ENCODE measurements at regions not wholly inside any gene's neighbourhood (a gene's known extent, or its start where the extent isn't known, plus 50 kb on each side); places are given as distances from the start of the nearest gene placed in this dataset.

GRCh38 chr4:29756966-29757365 is 963.2 kb upstream of the PCDH7 start:
- TF ChIP-seq CTCF (IDR thresholded peaks at IDR 0.05) (no peak), EZH2 (IDR thresholded peaks at IDR 0.05; ENCODE audit: borderline replicate concordance, insufficient read depth, low read depth, low read length, poor library complexity, severe bottlenecking) (no peak)
- Histone ChIP-seq H3K4me3 (ENCODE audit: control extremely low read depth in 1 of 5, extremely low read depth in 1 of 5, insufficient read depth in 1 of 5, low read depth in 2 of 5, low read length in 4 of 5) (no peak overlapping the region), H3K36me3 (replicated peaks in 1 of 2; ENCODE audit: control extremely low read depth in 1 of 2, control insufficient read depth in 1 of 2, extremely low read depth in 1 of 2, insufficient read depth in 2 of 2, low read length in 1 of 2) (no peaks in the 10 kb centered on the region), H3K9ac (ENCODE audit: low read length) (no peak overlapping the region), H3K27me3 (replicated peaks in 1 of 4; ENCODE audit: control extremely low read depth in 1 of 4, control insufficient read depth in 3 of 4, insufficient read depth in 4 of 4, low read length in 3 of 4) (no peaks in the 10 kb centered on the region), H2AFZ (ENCODE audit: insufficient read depth, low read depth, low read length, poor library complexity, severe bottlenecking) (no peak overlapping the region), H3K27ac (ENCODE audit: low read length in 2 of 2) (no peak overlapping the region), H3K79me2 (ENCODE audit: control insufficient read depth, insufficient read depth, low read length) (no peaks in the 10 kb centered on the region), H3K4me1 (ENCODE audit: control insufficient read depth in 2 of 2, insufficient read depth in 2 of 2, low read length in 2 of 2) (no peaks in the 10 kb centered on the region), H3K4me2 (replicated peaks; ENCODE audit: low read depth, low read length, poor library complexity, severe bottlenecking) (no peak overlapping the region), H4K20me1 (ENCODE audit: control insufficient read depth, insufficient read depth, low read length, poor library complexity, severe bottlenecking) (no peaks in the 10 kb centered on the region), H3K9me3 (ENCODE audit: control extremely low read depth in 1 of 3, control insufficient read depth in 2 of 3, insufficient read depth in 1 of 3, low read length in 2 of 3) (no peaks in the 10 kb centered on the region)
- intact Hi-C loops (cut with micrococcal nuclease) = no loop called here
- H3K4me3 Mint-ChIP-seq = no peak overlapping the region
- no peak overlapping the region for H3K27ac Mint-ChIP-seq
- no peak for DNase-seq
- CTCF ChIA-PET = no interaction called here
- POLR2A ChIA-PET = no interaction called here
- H3K27me3 Mint-ChIP-seq = no peaks in the 10 kb centered on the region
- no CpG with 5 or more reads among the region's 3 CpGs for WGBS (ENCODE audit: insufficient coverage)
- peaks cover 5% of the 10 kb centered on the region for H3K9me3 Mint-ChIP-seq (ENCODE audit: insufficient read depth)
- no peak for ATAC-seq (ENCODE audit: low read depth)
- H3K4me1 Mint-ChIP-seq = no peaks in the 10 kb centered on the region

- H3K4me3 Mint-ChIP-seq = no peak overlapping the region
- H2AFZ ChIP-seq (ENCODE audit: insufficient read depth, low read depth, low read length, poor library complexity, severe bottlenecking) = no peak overlapping the region
- intact Hi-C loops (cut with micrococcal nuclease) = no loop called here
- CTCF ChIA-PET = no interaction called here
- H3K36me3 ChIP-seq (replicated peaks in 1 of 2; ENCODE audit: control extremely low read depth in 1 of 2, control insufficient read depth in 1 of 2, extremely low read depth in 1 of 2, insufficient read depth in 2 of 2, low read length in 1 of 2) = no peaks in the 10 kb centered on the region
- ATAC-seq (ENCODE audit: low read depth) = no peak
- no peaks in the 10 kb centered on the region for H4K20me1 ChIP-seq (ENCODE audit: control insufficient read depth, insufficient read depth, low read length, poor library complexity, severe bottlenecking)
- no peak for DNase-seq
- no CpG with 5 or more reads among the region's 2 CpGs for WGBS (ENCODE audit: insufficient coverage)
- no peak overlapping the region for H3K27ac Mint-ChIP-seq
- H3K4me1 Mint-ChIP-seq = no peaks in the 10 kb centered on the region
- H3K27me3 Mint-ChIP-seq = no peaks in the 10 kb centered on the region
- TF ChIP-seq CTCF (IDR thresholded peaks at IDR 0.05) = no peak
- TF ChIP-seq EZH2 (IDR thresholded peaks at IDR 0.05; ENCODE audit: borderline replicate concordance, insufficient read depth, low read depth, low read length, poor library complexity, severe bottlenecking) = no peak
- H3K27ac ChIP-seq (ENCODE audit: low read length in 2 of 2) = no peak overlapping the region
- peaks cover 0 to 2% (median 0%) of the 10 kb centered on the region in 3 donors for H3K9me3 ChIP-seq (ENCODE audit: control extremely low read depth in 1 of 3, control insufficient read depth in 2 of 3, insufficient read depth in 1 of 3, low read length in 2 of 3)
- POLR2A ChIA-PET = no interaction called here
- H3K9me3 Mint-ChIP-seq (ENCODE audit: insufficient read depth) = peaks cover 3% of the 10 kb centered on the region
- no peak overlapping the region for H3K4me3 ChIP-seq (ENCODE audit: control extremely low read depth in 1 of 5, extremely low read depth in 1 of 5, insufficient read depth in 1 of 5, low read depth in 2 of 5, low read length in 4 of 5)
- no peaks in the 10 kb centered on the region for H3K27me3 ChIP-seq (replicated peaks in 1 of 4; ENCODE audit: control extremely low read depth in 1 of 4, control insufficient read depth in 3 of 4, insufficient read depth in 4 of 4, low read length in 3 of 4)
- no peak overlapping the region for H3K4me2 ChIP-seq (replicated peaks; ENCODE audit: low read depth, low read length, poor library complexity, severe bottlenecking)
- H3K9ac ChIP-seq (ENCODE audit: low read length) = no peak overlapping the region
- H3K4me1 ChIP-seq (ENCODE audit: control insufficient read depth in 2 of 2, insufficient read depth in 2 of 2, low read length in 2 of 2) = no peaks in the 10 kb centered on the region
- no peaks in the 10 kb centered on the region for H3K79me2 ChIP-seq (ENCODE audit: control insufficient read depth, insufficient read depth, low read length)
Observed at GRCh38 chr4:29762151-29762550, 958.0 kb upstream of the PCDH7 start.

Data from B cell (primary cell).